ENCODE measurements at regions not wholly inside any gene's neighbourhood (a gene's known extent, or its start where the extent isn't known, plus 50 kb on each side); places are given as distances from the start of the nearest gene placed in this dataset.

DNA sequence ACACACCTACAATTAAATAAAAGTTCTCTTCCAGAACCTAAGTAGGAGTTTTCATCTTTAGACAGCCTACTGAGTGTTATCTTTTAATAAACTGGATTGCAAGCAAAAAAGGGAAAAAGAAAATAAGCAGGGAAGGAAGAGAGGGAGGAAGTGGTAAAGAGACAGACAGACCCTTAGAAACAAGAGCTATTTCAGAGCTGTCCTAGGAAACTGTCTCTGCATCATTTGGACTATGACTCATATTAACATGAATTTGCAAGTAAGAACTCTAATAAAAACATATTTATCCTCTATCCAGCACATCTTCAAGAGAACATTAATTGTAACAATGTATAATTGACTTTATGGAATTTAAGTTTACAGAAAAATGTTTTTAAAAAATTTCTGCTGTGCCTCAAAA, 438.8 kb upstream of the USP15 start:
- DNase-seq = no peak

DNA sequence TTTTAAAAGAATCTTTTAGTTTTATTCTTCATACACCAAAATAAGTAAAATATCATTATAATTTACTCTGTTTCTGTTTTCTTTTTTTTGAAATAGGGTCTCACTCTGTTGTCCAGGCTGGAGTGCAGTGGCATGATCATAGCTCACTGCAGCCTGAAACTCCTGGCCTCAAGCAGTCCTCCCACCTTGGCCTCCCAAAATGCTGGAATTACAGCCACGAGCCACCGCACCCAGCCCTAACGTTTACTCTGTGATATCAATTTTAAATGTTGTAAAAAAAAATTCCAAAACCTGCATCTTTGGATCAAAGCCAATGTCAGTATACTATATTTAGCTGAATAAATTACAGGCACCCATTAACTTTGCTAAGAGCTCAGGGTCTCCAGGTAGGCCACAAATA, 437.1 kb upstream of the USP15 start:
- DNase-seq = no peak

GRCh38 chr12:61846765-61847164, 413.4 kb upstream of the USP15 start:
- no peak for DNase-seq

GRCh38 chr12:61848893-61849292, 411.3 kb upstream of the USP15 start:
- DNase-seq = no peak

DNA sequence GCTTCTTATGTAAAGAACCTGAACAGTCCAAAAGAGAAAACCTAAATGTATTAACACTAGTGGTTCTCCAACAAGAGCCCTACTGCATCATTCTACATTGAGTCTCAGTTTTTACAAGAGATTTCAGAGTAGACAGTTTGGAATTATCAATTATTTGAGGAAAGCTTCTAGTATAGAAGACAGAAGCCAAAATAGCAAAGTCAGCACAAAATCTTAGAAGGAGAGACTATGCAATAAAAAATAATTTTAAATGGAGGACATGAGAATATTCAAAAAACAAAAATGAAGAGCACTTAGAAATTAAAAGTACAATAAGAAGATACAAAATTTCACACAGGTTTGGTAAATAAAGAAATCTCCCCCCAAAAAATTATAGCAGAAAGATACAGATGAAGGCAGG, 406.3 kb upstream of the USP15 start:
- no peak for DNase-seq

DNA sequence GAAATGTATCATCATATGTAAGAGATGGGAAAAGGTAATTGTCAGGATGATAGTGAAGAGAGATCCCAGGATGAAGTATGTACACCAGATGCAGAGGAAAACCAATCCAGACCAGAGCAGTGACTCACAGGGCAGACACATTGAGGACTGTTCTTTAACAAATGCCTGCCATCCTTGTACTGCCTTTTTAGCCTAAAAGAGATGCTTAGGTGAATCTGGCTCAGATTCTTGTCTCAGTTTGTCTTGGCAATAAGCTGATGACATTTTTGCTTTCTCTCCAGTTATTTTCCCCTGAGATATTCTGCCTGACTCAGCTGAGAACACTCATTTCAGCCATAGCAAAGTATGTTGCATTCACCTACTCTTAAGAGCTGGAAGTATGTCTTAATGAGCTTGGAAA, 405.3 kb upstream of the USP15 start:
- no peak for DNase-seq

GRCh38 chr12:61857968-61858367, 402.2 kb upstream of the USP15 start:
- no peak for DNase-seq

GRCh38 chr12:61860451-61860850, 399.8 kb upstream of the USP15 start:
- DNase-seq = no peak

- DNase-seq = no peak
Observed at GRCh38 chr12:61862986-61863385, 397.2 kb upstream of the USP15 start.

- no peak for DNase-seq
Observed at GRCh38 chr12:61863811-61864210, 396.4 kb upstream of the USP15 start.

DNA sequence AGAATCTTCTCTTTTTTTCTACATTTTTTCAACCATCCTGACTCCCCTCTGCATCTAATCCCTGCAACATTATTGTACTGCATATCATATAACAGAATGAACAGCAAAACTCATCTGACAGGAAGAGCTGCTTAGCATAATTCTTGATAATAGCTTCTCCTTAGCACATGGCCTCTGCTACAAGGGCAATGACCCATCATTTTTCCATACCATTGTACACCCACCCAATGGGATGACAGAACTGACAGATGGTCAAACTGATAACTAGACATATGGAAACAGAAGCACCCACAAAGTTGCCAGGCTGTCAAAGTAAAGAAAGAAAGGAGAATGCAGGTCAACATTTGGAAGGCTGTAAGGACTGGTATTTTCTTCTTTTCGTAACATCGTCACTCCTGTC, 390.4 kb upstream of the USP15 start:
- DNase-seq = no peak

- no peak for DNase-seq
Observed at GRCh38 chr12:61870658-61871484, 389.3 kb upstream of the USP15 start.

DNA sequence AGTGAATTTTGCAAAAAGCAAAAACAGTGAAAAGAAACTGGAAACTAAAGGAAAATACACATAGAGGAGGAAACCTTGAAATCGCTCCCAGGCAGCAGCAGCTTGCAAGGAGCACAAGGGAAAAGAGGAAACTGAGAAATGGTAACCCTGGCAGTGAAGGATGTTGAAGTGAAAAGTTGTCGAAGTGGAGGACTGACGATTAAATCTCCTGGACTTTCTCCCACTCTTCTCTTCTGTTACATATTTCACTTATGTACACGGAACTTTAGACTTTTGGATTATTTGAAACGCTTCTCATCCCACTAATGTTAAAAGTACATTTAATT, 388.8 kb upstream of the USP15 start:
- no peak for DNase-seq

DNA sequence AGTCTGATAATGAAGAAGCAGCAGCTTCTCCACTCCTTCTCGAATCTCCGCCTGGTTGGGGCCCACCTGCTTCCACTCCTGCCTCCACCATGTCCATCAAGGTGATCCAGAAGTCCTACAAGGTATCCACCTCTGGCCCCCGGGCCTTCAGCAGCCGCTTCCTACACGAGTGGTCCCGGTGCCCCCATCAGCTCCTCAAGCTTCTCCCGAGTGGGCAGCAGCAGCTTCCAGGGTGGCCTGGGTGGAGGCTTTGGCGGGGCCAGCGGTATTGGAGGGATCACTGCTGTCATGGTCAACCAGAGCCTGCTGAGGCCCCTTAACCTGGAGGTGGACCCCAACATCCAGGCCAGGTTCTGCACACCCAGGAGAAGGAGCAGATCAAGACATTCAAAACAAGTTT, 381.0 kb upstream of the USP15 start:
- no peak for DNase-seq

GRCh38 chr12:61880186-61880585, 380.0 kb upstream of the USP15 start:
- DNase-seq = no peak

DNA sequence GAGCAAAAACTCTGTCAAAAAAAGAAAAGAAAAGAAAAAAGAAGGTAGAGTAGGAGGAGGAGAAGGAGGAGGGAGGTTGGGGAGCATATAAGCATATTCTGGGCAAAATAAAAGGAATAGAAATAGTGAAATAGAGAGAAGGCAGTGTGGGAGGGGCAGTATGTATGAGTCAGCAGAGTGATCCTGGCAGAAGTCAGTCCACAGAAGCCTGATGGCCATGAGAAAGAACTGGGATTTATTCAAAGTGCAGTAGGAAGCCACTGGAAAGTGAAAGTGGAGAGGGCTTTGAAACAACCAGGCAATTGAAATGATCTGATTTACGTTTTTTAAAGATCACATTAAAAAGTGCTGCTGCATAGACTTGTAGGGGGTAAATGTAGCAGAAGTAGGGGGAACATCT, 368.6 kb upstream of the USP15 start:
- DNase-seq = no peak

DNA sequence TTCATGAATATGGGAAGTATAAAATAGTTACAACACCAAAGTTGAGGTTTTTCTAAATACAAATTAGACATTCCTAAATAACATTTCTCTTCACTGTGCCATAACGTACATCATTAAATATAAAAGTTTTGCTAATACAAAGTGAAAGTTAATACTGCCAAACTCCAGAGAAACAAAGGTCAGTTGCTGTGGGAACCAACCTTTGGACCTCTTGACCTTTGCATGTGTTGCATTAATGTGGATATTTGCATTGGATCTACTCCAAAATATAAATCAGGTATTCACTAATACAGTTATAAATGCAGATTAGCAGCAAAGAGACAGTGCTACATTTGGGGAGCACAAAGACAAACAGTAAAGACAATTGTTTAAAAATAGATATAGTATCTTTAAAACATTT, 366.0 kb upstream of the USP15 start:
- DNase-seq = no peak

GRCh38 chr12:61896436-61896835, 363.8 kb upstream of the USP15 start:
- no peak for DNase-seq

- DNase-seq = no peak
Observed at GRCh38 chr12:61902403-61902802, 357.8 kb upstream of the USP15 start.

GRCh38 chr12:61911113-61911512, 349.1 kb upstream of the USP15 start:
- DNase-seq = no peak

DNA sequence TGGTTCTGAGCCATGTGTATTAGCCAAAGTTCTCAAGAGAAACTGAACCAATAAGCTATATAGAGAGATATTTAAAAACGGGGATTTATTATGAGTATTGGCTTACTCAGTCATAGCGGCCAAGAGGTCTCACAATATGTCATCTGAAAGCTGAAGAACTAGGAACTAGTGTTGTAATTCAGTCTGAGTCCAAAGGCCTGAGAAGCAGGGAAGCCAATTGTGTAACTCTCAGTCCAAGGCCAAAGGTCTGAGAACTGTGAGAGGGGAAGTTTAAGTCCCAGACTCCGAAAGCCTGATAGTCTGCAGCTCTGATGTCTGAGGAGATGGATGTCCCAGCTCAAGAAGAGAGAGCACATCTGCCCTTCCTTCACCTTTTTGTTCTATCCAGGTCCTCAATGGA, 344.8 kb upstream of the USP15 start:
- no peak for DNase-seq

GRCh38 chr12:61916831-61917230, 343.4 kb upstream of the USP15 start:
- DNase-seq = no peak

GRCh38 chr12:61919686-61920085, 340.5 kb upstream of the USP15 start:
- no peak for DNase-seq

DNA sequence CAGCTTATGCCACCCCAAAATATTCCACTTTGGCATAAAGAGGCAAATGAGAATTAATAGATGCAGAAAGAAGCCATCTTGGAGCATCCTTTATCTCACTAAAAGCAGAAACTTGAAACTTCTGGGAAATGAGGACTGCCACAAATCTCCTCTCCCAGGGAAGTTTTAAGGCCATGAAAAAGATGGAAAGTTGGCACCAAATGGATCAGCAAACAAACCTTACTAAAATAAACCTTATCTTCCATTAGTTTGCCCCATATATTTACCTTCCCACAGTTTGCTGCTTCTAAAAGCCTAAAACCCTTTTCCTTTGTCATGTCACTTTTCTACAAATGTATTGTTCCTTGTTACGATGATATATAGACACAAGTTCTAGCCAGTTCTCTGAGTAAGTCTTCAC, 340.0 kb upstream of the USP15 start:
- no peak for DNase-seq

GRCh38 chr12:61923152-61923551, 337.1 kb upstream of the USP15 start:
- DNase-seq = no peak

Measured in occipital lobe (tissue), 1 donor.